Upper lobe of right lung (tissue), 1 donor: ENCODE measurements at regions not wholly inside any gene's neighbourhood (a gene's known extent, or its start where the extent isn't known, plus 50 kb on each side); places are given as distances from the start of the nearest gene placed in this dataset.

Experiments used
- ATAC-seq: fragments of 200-7000 bp; cut with Tn5 transposase; one replicate; pipeline ENCODE4 v1.9.1; 2020; ENCODE audit warnings: mild to moderate bottlenecking, moderate library complexity
- DNase-seq: peaks from one replicate; pipeline ENCODE4 v3.0.0-alpha.2; 2020
- H3K27ac ChIP-seq: fragments of 200-600 bp; one replicate; pipeline ENCODE4 v1.8.0; 2022
- H3K27me3 ChIP-seq: fragments of 200-600 bp; one replicate; pipeline ENCODE4 v1.8.0; 2022; ENCODE audit warnings: mild to moderate bottlenecking
- H3K36me3 ChIP-seq: fragments of 200-600 bp; one replicate; pipeline ENCODE4 v1.8.0; 2022
- H3K4me1 ChIP-seq: fragments of 200-600 bp; one replicate; pipeline ENCODE4 v1.8.0; 2022
- H3K4me3 ChIP-seq: fragments of 200-600 bp; one replicate; pipeline ENCODE4 v1.8.0; 2022; ENCODE audit warnings: mild to moderate bottlenecking
- H3K9me3 ChIP-seq: fragments of 200-600 bp; one replicate; pipeline ENCODE4 v1.8.0; 2022
- CTCF ChIP-seq: fragments of 200-600 bp; IDR thresholded peaks from one replicate; pipeline ENCODE4 v1.8.0; 2022; ENCODE audit warnings: antibody characterized with exemption
- intact Hi-C: fragments of 100-400 bp; cut with DNase I; formaldehyde crosslinking; loops from one replicate; pipeline ENCODE4 v1.11.0; 2022
- donor health status: DM: no; HTN: yes; CAD: no; lungs with severe emphysema.

GRCh38 chr5:4881366-4882002 lies 258.6 kb upstream of the ADAMTS16 start:
- intact Hi-C loops: no loop called here

GRCh38 chr5:4882186-4882585 lies 257.9 kb upstream of the ADAMTS16 start:
- no peak for ATAC-seq
- intact Hi-C loops: no loop called here

More at GRCh38 chr5:4881366-4882002, 258.6 kb upstream of the ADAMTS16 start:
- H3K36me3 ChIP-seq: no peaks in the 10 kb centered on the region
- ATAC-seq: no peak
- no peak for DNase-seq
- H3K9me3 ChIP-seq: no peaks in the 10 kb centered on the region
- no peak overlapping the region for H3K27ac ChIP-seq
- no peaks in the 10 kb centered on the region for H3K27me3 ChIP-seq
- H3K4me3 ChIP-seq: no peak overlapping the region
- no peaks in the 10 kb centered on the region for H3K4me1 ChIP-seq
- TF ChIP-seq CTCF: no peak

GRCh38 chr5:4883360-4883759 lies 256.8 kb upstream of the ADAMTS16 start:
- ATAC-seq: no peak
- Histone ChIP-seq H3K4me1 (no peaks in the 10 kb centered on the region), H3K4me3 (no peak overlapping the region), H3K36me3 (no peaks in the 10 kb centered on the region), H3K27me3 (no peaks in the 10 kb centered on the region), H3K27ac (no peak overlapping the region), H3K9me3 (no peaks in the 10 kb centered on the region)
- intact Hi-C loops: no loop called here
- DNase-seq: no peak
- TF ChIP-seq CTCF: no peak

More at GRCh38 chr5:4882186-4882585, 257.9 kb upstream of the ADAMTS16 start:
- Histone ChIP-seq H3K36me3 (no peaks in the 10 kb centered on the region), H3K27ac (no peak overlapping the region), H3K27me3 (no peaks in the 10 kb centered on the region), H3K4me1 (no peaks in the 10 kb centered on the region), H3K9me3 (no peaks in the 10 kb centered on the region), H3K4me3 (no peak overlapping the region)
- no peak for DNase-seq
- no peak for TF ChIP-seq CTCF

- H3K4me1 ChIP-seq: no peaks in the 10 kb centered on the region
- no peaks in the 10 kb centered on the region for H3K9me3 ChIP-seq
- H3K27me3 ChIP-seq: no peaks in the 10 kb centered on the region
- ATAC-seq: no peak
- H3K27ac ChIP-seq: no peak overlapping the region
- TF ChIP-seq CTCF: no peak
- no peaks in the 10 kb centered on the region for H3K36me3 ChIP-seq
- no peak overlapping the region for H3K4me3 ChIP-seq
- no peak for DNase-seq
- intact Hi-C loops: no loop called here
These were observed 246.9 kb upstream of the ADAMTS16 start for GRCh38 chr5:4893063-4893744.

GRCh38 chr5:4896328-4896727 lies 243.8 kb upstream of the ADAMTS16 start:
- TF ChIP-seq CTCF: no peak
- no peak for ATAC-seq
- no peaks in the 10 kb centered on the region for H3K36me3 ChIP-seq
- intact Hi-C loops: no loop called here
- no peaks in the 10 kb centered on the region for H3K27me3 ChIP-seq
- no peaks in the 10 kb centered on the region for H3K9me3 ChIP-seq
- H3K4me1 ChIP-seq: no peaks in the 10 kb centered on the region
- H3K4me3 ChIP-seq: no peak overlapping the region
- no peak for DNase-seq
- H3K27ac ChIP-seq: no peak overlapping the region
